GM21576 (cell line): ENCODE measurements at regions not wholly inside any gene's neighbourhood (a gene's known extent, or its start where the extent isn't known, plus 50 kb on each side); places are given as distances from the start of the nearest gene placed in this dataset.
"Not testable (repeated sequence)": the region's sequence is repeated elsewhere in the genome, so short reads cannot be mapped to it uniquely, and the experiment has no call there.

Experiments
- ATAC-seq: cut with Tn5 transposase; IDR thresholded peaks from one replicate; pipeline ENCODE4 v1.9.1; 2021; ENCODE audit warnings: mild to moderate bottlenecking, moderate library complexity; ENCODE audit not compliant: unreplicated experiment

GRCh38 chr5:8528106-8528505 is 659.2 kb downstream of the MTRR start:
- no peak for ATAC-seq

- ATAC-seq: no peak
Measured at GRCh38 chr5:8538821-8539220, 669.9 kb downstream of the MTRR start.

- ATAC-seq: no peak
Measured at GRCh38 chr5:8540317-8540716, 671.4 kb downstream of the MTRR start.

GRCh38 chr5:8550921-8551320 is 682.0 kb downstream of the MTRR start:
- no peak for ATAC-seq

GRCh38 chr5:8553364-8553763 is 684.4 kb downstream of the MTRR start:
- ATAC-seq: no peak

DNA sequence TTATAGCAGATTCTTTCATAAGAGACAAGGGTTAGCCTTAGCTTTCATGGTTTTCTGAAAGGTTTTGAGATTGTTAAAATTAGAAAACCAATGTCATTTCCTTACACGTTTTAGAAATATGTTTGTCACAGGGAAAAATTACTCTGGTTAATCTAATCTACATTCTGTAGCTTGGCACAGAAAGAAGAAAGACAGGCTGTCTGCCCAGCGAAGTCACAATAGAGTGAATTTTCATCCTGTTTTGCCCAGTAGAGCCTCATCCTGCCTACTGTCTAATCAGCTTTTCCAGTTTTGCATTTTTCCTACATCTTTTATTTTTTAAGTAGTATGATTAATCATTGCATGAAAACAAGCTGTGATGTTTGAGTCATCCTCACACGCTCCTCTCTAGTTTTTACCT is 688.8 kb downstream of the MTRR start:
- ATAC-seq: no peak

DNA sequence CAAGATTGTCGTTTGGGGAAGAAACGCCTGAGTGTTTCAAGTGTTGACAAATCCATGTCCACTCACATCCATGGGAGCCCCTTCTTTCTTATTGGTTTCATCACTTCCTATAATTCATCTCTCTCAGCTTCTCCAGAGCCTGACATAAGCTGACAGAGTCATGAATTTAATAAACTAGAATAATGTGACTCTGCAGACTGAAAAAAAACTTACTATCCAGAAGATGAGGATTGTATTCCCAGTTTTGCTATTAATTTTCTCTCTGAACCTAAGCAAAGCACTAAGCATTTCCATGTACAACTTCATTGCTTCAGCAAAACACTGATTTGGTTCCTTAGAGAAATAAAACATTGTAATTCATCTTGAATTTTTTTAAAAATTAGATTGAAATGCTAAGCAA is 691.8 kb downstream of the MTRR start:
- ATAC-seq: no peak

- ATAC-seq: no peak
Measured at GRCh38 chr5:8561224-8561840, 692.4 kb downstream of the MTRR start.

DNA sequence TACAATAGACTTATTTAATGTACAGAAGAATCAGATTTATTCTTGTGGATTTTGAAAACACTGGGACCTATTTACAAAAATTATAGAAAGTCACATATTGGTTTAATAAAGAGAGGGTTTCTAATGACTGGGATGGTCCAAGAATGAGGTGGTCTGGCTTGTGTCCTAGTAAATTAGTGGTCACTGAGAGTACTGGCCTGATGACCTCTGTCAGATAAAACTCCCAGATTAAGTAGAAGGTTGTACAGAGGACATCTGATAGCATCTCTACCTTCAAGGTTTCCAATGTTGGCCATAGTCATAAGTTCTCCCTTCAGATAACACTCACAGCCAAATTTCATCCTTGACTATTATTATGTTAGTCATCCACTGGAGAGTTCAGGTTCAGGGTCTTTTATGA is 692.9 kb downstream of the MTRR start:
- ATAC-seq: no peak

GRCh38 chr5:8563540-8563939 is 694.6 kb downstream of the MTRR start:
- ATAC-seq: not testable (repeated sequence)

- no peak for ATAC-seq
Measured at GRCh38 chr5:8568858-8569257, 699.9 kb downstream of the MTRR start.

DNA sequence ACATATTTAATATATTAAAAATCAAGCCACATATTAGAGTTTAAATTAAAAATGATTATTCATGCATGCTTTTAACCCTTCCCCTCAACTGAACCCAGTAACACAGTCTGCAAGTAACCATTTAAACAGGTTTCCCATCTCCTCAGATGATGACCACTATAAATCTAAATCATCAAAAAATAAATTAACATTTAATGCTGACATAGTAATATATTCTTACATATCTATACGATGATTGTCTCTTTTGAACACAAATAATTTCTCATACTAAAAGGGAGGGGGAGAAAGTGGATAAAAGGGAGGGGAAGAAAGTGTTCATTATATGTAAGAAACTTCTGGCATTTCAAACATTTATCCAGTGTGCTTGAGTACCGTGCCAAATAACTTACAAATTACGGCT is 701.6 kb downstream of the MTRR start:
- no peak for ATAC-seq

- ATAC-seq: no peak
Measured at GRCh38 chr5:8576178-8576577, 707.2 kb downstream of the MTRR start.

DNA sequence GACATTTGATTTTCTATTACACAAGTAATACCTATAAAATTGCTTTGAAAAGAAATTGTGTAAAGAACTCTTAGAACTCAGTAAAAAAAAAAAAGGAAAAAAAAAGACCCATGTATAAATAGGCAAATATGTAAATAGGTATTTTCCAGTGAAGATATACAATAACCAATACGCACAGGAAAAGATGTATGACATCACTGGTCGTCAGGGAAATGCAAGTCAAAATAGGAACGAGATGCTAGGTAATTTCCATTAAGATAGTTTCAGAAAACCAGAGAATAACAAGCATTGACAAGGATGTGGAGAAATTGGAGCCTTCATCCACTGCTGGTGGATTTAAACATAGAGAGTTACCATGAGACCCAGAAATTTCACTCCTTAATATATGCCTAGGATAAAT is 708.8 kb downstream of the MTRR start:
- no peak for ATAC-seq

GRCh38 chr5:8580298-8580697 is 711.4 kb downstream of the MTRR start:
- no peak for ATAC-seq

GRCh38 chr5:8581047-8581446 is 712.1 kb downstream of the MTRR start:
- no peak for ATAC-seq

DNA sequence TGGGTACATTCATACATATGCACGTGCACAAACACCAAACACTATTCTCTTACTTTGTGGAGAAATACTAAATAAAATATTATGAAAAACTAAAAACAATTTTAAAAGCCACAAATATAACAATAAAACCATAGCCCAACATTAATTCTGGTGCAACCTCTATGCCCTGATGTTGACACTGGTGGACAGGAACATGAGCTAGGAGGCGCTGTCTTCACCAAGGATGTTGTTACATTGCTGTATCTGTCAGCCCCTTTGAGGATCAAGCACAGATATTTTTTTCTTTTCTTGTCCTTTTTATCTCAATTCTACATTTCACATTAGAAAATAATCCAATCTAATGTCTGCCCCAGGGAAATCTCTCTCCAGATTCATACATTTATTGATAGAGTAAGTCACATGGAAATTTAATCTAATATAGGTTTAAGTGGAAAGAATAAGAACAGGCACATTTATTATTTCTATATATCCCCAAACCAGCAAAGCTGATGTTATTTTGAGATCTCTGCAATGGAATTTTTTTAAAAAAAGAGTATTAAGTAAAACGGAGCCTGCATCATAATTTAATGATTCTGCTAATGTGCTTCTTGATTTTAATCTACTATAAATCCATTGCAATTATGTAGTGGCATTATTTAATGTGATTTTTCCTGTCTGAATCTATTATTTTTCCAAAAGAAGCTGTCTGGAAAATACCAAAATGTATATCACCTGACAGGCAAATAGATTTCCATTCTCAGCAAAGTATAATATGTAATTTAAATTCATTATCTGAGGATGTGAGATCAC is 716.5 kb downstream of the MTRR start:
- ATAC-seq: no peak

GRCh38 chr5:8590959-8591358 is 722.0 kb downstream of the MTRR start:
- no peak for ATAC-seq

DNA sequence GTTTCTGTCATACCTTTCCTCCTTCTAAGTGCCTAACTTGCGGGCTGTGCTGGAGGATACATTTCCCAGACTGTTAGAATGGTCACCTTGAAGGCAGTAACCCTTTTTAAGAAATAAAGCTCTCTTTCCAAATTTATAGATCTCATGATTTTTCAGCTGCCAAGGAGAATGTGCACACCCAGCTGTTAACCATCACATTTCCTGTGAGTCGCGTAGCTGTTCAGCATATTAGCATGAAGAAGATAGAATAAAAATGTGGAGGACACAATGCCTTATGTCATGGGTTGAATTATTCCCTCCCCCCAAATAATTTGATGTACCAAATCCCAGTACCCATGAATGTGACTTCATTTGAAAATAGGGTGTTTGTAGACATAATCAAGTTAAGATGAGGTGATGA is 729.4 kb downstream of the MTRR start:
- ATAC-seq: no peak

DNA sequence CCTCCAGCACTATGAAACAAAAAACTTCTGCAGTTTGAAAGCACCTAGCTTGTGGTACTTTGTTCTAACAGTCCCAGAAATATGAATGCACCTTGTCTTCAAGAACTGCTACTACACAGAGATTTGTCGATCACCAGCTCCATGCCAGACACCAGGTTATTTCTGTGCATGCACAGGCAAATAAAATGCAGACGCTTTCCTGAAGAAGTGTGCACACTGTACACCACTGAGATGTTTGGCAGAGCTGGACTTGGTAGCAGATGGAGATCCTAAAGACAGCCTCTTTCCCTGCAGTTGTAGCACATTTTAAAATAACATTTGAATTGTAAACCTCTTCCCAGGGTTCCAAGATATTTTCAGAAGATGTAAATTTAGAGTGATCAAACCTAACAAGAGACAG is 730.0 kb downstream of the MTRR start:
- ATAC-seq: no peak

DNA sequence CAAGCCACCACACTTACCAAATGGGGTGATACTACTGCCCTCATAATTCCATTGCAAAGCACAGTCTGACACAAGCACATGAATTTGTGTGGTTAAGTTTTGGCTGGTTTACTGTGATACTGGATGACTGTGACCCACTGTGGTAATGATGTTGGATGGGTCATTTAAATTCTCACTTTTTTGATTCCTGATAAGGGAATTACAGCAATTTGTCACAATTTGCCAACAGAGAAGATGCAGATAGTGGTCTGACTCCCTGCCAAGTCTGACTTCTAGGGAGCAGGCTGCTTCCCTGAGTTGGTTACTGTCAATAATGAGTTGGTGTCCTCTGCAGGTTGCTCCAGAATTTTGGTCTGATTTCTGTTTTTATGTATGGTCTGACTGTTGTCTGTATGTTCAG is 731.9 kb downstream of the MTRR start:
- ATAC-seq: no peak

- no peak for ATAC-seq
Measured at GRCh38 chr5:8601831-8602354, 732.9 kb downstream of the MTRR start.

GRCh38 chr5:8606231-8606630 is 737.3 kb downstream of the MTRR start:
- no peak for ATAC-seq
